Panc1 (cell line): ENCODE measurements at regions not wholly inside any gene's neighbourhood (a gene's known extent, or its start where the extent isn't known, plus 50 kb on each side); places are given as distances from the start of the nearest gene placed in this dataset.

Experiments used
- ATAC-seq: fragments of 200-7000 bp; cut with Tn5 transposase; 2 replicates; pipeline ENCODE4 v1.9.1; 2020; ENCODE audit warnings: mild to moderate bottlenecking, moderate library complexity
- BruUV-seq: library from RNA; stranded (reverse); fragments of 400-500 nt; replicated peaks from 2 replicates; lab custom pipeline; 2021; lab: Mats Ljungman, UMichigan
- CTCF ChIA-PET: fragments of 300-600 bp; sonication (Branson Sonifier 250); formaldehyde crosslinking; loops from one replicate; lab custom pipeline; 2022; ENCODE audit warnings: antibody characterized with exemption; lab: Charles Lee
- POLR2A ChIA-PET: fragments of 300-600 bp; sonication (Branson Sonifier 250); formaldehyde crosslinking; loops from one replicate; lab custom pipeline; 2022; ENCODE audit warnings: antibody characterized with exemption; lab: Charles Lee
- DNase-seq: peaks from one replicate; pipeline ENCODE4 v3.0.0-alpha.2; 2010; ENCODE audit warnings: low read depth, low spot score
- H3K27ac ChIP-seq: 2 replicates; pipeline ENCODE4 v1.5.1; 2011; ENCODE audit warnings: mild to moderate bottlenecking, low read length, inconsistent platforms
- H3K27me3 ChIP-seq: fragments of 200-500 bp; sonication (Bioruptor generic); 2 replicates; pipeline ENCODE4 v1.6.0; 2014; ENCODE audit warnings: low read length, inconsistent platforms; ENCODE audit not compliant: control insufficient read depth, insufficient read depth
- H3K36me3 ChIP-seq: fragments of 200-500 bp; sonication (Bioruptor generic); 2 replicates; pipeline ENCODE4 v1.5.1; 2014; ENCODE audit warnings: inconsistent platforms, mild to moderate bottlenecking, low read length, moderate library complexity; ENCODE audit not compliant: control insufficient read depth, insufficient read depth
- H3K4me1 ChIP-seq: 2 replicates; pipeline ENCODE4 v1.5.1; 2011; ENCODE audit warnings: inconsistent platforms, mild to moderate bottlenecking, low read length, moderate library complexity; ENCODE audit not compliant: control insufficient read depth, insufficient read depth
- H3K4me3 ChIP-seq, 2 experiments: 2 replicates each; pipeline ENCODE4 v1.5.1; 2011 to 2012; ENCODE audit warnings: low read depth in 2 of 2, low read length in 2 of 2, mild to moderate bottlenecking in 2 of 2, inconsistent platforms in 1 of 2, moderate library complexity in 1 of 2
- H3K9me3 ChIP-seq: fragments of 200-500 bp; sonication (Bioruptor generic); 2 replicates; pipeline ENCODE4 v1.5.1; 2014; ENCODE audit warnings: low read depth, mild to moderate bottlenecking, inconsistent platforms, low read length, moderate library complexity; ENCODE audit not compliant: control insufficient read depth, insufficient read depth
- POLR2AphosphoS5 ChIP-seq: IDR thresholded peaks from 2 replicates; pipeline ENCODE4 v1.6.1; 2012; ENCODE audit warnings: mild to moderate bottlenecking, low read depth, low read length, moderate library complexity
- REST ChIP-seq, 2 experiments: IDR thresholded peaks; 2 replicates each; pipeline ENCODE4 v1.6.1; 2011 to 2012; ENCODE audit warnings: low read depth in 2 of 2, control low read depth in 1 of 2, low read length in 1 of 2, mild to moderate bottlenecking in 1 of 2, moderate library complexity in 1 of 2; ENCODE audit not compliant: insufficient read depth in 1 of 2
- SIN3A ChIP-seq: IDR thresholded peaks from 2 replicates; pipeline ENCODE4 v1.6.1; 2012; ENCODE audit warnings: low read depth, mild to moderate bottlenecking, low read length, moderate library complexity, borderline replicate concordance; ENCODE audit not compliant: insufficient read depth
- TCF7L2 ChIP-seq: IDR thresholded peaks from 2 replicates; pipeline ENCODE4 v1.6.1; 2011; ENCODE audit warnings: mild to moderate bottlenecking, low read depth, low read length, inconsistent platforms
- in situ Hi-C: cut with HindIII; loops from 2 replicates; pipeline ENCODE4 v1.10.0; 2016; ENCODE audit warnings: low sequenced_read_pairs, low pct_unique_long_range_greater_than_20kb
- intact Hi-C: fragments of 100-400 bp; cut with micrococcal nuclease; formaldehyde crosslinking; loops from one replicate; pipeline ENCODE4 v1.10.0; 2022; ENCODE audit not compliant: unreplicated experiment
- TF ChIP-seq, protein P1 (sequence below): fragments of 450-650 bp; IDR thresholded peaks from 2 replicates; pipeline ENCODE4 v1.5.1; 2017; ENCODE audit warnings: mild to moderate bottlenecking

DNA sequence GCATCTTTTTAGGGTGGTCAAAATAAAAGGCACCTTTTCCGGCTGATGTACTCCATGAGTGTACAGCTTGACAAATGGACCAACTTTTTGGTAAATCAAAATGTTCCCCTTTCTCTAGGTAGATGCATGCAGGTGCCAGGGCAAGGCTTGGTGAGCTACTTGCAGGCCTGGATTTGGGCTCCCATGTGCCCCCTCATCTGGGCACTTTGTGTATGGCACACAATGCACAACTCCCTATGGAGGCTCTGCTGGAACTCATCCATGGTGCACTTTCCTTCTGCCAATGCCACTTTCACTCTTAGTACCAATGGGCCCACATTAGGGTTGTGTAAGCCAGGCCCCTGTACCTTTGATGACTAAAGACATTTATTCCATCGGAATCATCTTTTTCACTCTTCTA, 300.8 kb downstream of the SDHAF3 start:
- no peak for ATAC-seq
- Histone ChIP-seq H3K4me3 (no peak overlapping the region), H3K27me3 (no peaks in the 10 kb centered on the region), H3K36me3 (no peaks in the 10 kb centered on the region), H3K4me1 (no peaks in the 10 kb centered on the region), H3K27ac (no peak overlapping the region), H3K9me3 (no peaks in the 10 kb centered on the region)
- ChIA-PET POLR2A (no interaction called here), CTCF (no interaction called here)
- TF ChIP-seq, protein P1, sequence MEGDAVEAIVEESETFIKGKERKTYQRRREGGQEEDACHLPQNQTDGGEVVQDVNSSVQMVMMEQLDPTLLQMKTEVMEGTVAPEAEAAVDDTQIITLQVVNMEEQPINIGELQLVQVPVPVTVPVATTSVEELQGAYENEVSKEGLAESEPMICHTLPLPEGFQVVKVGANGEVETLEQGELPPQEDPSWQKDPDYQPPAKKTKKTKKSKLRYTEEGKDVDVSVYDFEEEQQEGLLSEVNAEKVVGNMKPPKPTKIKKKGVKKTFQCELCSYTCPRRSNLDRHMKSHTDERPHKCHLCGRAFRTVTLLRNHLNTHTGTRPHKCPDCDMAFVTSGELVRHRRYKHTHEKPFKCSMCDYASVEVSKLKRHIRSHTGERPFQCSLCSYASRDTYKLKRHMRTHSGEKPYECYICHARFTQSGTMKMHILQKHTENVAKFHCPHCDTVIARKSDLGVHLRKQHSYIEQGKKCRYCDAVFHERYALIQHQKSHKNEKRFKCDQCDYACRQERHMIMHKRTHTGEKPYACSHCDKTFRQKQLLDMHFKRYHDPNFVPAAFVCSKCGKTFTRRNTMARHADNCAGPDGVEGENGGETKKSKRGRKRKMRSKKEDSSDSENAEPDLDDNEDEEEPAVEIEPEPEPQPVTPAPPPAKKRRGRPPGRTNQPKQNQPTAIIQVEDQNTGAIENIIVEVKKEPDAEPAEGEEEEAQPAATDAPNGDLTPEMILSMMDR: no peak
- no peak for TF ChIP-seq SIN3A
- TF ChIP-seq TCF7L2: no peak
- TF ChIP-seq POLR2AphosphoS5: no peak
- no peak for TF ChIP-seq REST (IDR thresholded peaks at IDR 0.05; ENCODE audit: insufficient read depth in 1 of 2, low read depth in 2 of 2, low read length in 1 of 2)
- in situ Hi-C loops (no loop called here), intact Hi-C loops (no loop called here)
- no TSS peak for BruUV-seq
- DNase-seq: no peak

GRCh38 chr7:97419898-97420297, 302.4 kb downstream of the SDHAF3 start:
- Histone ChIP-seq H3K36me3 (no peaks in the 10 kb centered on the region), H3K4me1 (no peaks in the 10 kb centered on the region), H3K27ac (no peak overlapping the region), H3K27me3 (no peaks in the 10 kb centered on the region), H3K4me3 (no peak overlapping the region), H3K9me3 (no peaks in the 10 kb centered on the region)
- ChIA-PET CTCF (no interaction called here), POLR2A (no interaction called here)
- DNase-seq (no peak), ATAC-seq (no peak)
- BruUV-seq: no TSS peak
- intact Hi-C loops: no loop called here
- in situ Hi-C loops: no loop called here
- TF ChIP-seq SIN3A: no peak
- TF ChIP-seq REST (IDR thresholded peaks at IDR 0.05; ENCODE audit: insufficient read depth in 1 of 2, low read depth in 2 of 2, low read length in 1 of 2): no peak
